ENCODE measurements at regions not wholly inside any gene's neighbourhood (a gene's known extent, or its start where the extent isn't known, plus 50 kb on each side); places are given as distances from the start of the nearest gene placed in this dataset.

DNA sequence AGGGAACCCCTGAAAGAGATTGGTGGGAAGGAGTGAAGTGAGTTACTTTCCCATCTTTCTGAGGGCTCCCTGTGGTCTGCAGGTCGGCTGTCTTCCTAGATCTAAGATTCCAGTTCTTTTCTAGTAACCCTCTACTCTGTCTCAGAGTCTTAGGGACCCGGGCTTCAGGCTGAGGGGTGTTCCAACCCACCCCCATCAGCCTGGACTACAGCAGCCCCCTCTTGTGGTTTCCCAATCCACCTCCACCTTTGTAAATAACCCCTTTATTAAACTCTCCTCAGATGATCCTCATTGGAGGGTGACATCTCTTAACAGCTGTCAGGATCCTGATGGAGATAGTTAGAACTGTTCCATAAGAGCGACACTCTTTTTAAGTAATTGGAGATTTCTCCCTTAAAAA is 300.4 kb downstream of the LRFN2 start:
- no peak for TF ChIP-seq CTCF (IDR thresholded peaks at IDR 0.05; ENCODE audit: insufficient read depth, low read length)
- TF ChIP-seq POLR2AphosphoS5 (IDR thresholded peaks at IDR 0.05; ENCODE audit: low read depth), result no peak
- TF ChIP-seq REST (IDR thresholded peaks at IDR 0.05; ENCODE audit: insufficient replicate concordance, low read depth), result no peak

Measured in HL-60 (cell line).